ENCODE measurements at regions not wholly inside any gene's neighbourhood (a gene's known extent, or its start where the extent isn't known, plus 50 kb on each side); places are given as distances from the start of the nearest gene placed in this dataset.

- DNase-seq = no peak
Observed at GRCh38 chr5:155866971-155867370, 460.0 kb upstream of the SGCD start.

GRCh38 chr5:155867522-155868088 lies 459.4 kb upstream of the SGCD start:
- DNase-seq = no peak

- no peak for DNase-seq
Observed at GRCh38 chr5:155870636-155871035, 456.3 kb upstream of the SGCD start.

GRCh38 chr5:155871623-155872022 lies 455.3 kb upstream of the SGCD start:
- no peak for DNase-seq

- DNase-seq = peak; percentile 21
Observed at GRCh38 chr5:155872629-155873220, 454.2 kb upstream of the SGCD start.

GRCh38 chr5:155878991-155879575 lies 447.9 kb upstream of the SGCD start:
- DNase-seq = no peak

- no peak for DNase-seq
Observed at GRCh38 chr5:155884041-155884440, 442.9 kb upstream of the SGCD start.

GRCh38 chr5:155885199-155885598 lies 441.8 kb upstream of the SGCD start:
- DNase-seq = no peak

GRCh38 chr5:155886311-155887031 lies 440.5 kb upstream of the SGCD start:
- no peak for DNase-seq

- DNase-seq = no peak
Observed at GRCh38 chr5:155895484-155895883, 431.5 kb upstream of the SGCD start.

- no peak for DNase-seq
Observed at GRCh38 chr5:155897761-155898160, 429.2 kb upstream of the SGCD start.

- DNase-seq = no peak
Observed at GRCh38 chr5:155898284-155898683, 428.7 kb upstream of the SGCD start.

- DNase-seq = no peak
Observed at GRCh38 chr5:155903791-155904190, 423.2 kb upstream of the SGCD start.

GRCh38 chr5:155905364-155905763 lies 421.6 kb upstream of the SGCD start:
- no peak for DNase-seq

- no peak for DNase-seq
Observed at GRCh38 chr5:155906046-155906445, 420.9 kb upstream of the SGCD start.

- DNase-seq = no peak
Observed at GRCh38 chr5:155908543-155908942, 418.4 kb upstream of the SGCD start.

- no peak for DNase-seq
Observed at GRCh38 chr5:155912291-155912690, 414.7 kb upstream of the SGCD start.

GRCh38 chr5:155914766-155915165 lies 412.2 kb upstream of the SGCD start:
- DNase-seq = no peak

GRCh38 chr5:155915601-155916000 lies 411.4 kb upstream of the SGCD start:
- no peak for DNase-seq

GRCh38 chr5:155919126-155919525 lies 407.8 kb upstream of the SGCD start:
- peak; percentile 83 for DNase-seq

- DNase-seq = no peak
Observed at GRCh38 chr5:155919725-155920124, 407.2 kb upstream of the SGCD start.

- no peak for DNase-seq
Observed at GRCh38 chr5:155921621-155922020, 405.3 kb upstream of the SGCD start.

GRCh38 chr5:155923784-155924183 lies 403.2 kb upstream of the SGCD start:
- DNase-seq = no peak

- DNase-seq = no peak
Observed at GRCh38 chr5:155926031-155926430, 400.9 kb upstream of the SGCD start.
